ENCODE measurements at regions not wholly inside any gene's neighbourhood (a gene's known extent, or its start where the extent isn't known, plus 50 kb on each side); places are given as distances from the start of the nearest gene placed in this dataset.

DNA sequence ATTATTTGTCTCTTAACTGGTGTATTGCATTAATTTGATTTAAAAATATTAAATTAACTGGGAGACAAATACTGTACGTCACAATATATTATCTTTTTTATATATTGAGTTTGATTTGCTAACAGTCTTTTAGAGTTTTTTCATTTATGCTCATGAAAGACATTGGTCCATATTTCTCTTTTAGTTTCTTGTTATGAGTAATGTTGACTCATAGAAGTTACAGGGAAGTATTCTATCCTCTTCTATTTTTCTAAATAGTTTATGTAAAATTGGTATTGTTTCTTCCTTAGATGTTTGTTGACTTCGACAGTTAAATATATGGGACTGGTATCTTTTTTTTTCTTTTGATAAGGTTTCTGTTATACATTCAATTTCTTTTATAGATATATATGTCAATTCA is 1115.6 kb upstream of the CITED2 start:
- ChIA-PET POLR2A (no interaction called here), CTCF (no interaction called here)
- H3K36me3 ChIP-seq (ENCODE audit: control insufficient read depth, insufficient read depth, low read length) = no peaks in the 10 kb centered on the region
- Mint-ChIP-seq H3K36me3 (ENCODE audit: insufficient read depth, unreplicated experiment) (no peaks in the 10 kb centered on the region), H3K4me3 (ENCODE audit: unreplicated experiment) (no peak overlapping the region), H3K4me1 (ENCODE audit: low read depth, unreplicated experiment) (no peaks in the 10 kb centered on the region), H3K27ac (ENCODE audit: unreplicated experiment) (no peak overlapping the region), H3K9me3 (ENCODE audit: unreplicated experiment) (no peaks in the 10 kb centered on the region), H3K27me3 (ENCODE audit: insufficient read depth, unreplicated experiment) (no peaks in the 10 kb centered on the region)
- no peak for DNase-seq
- TF ChIP-seq CTCF (IDR thresholded peaks at IDR 0.05; ENCODE audit: insufficient read depth in 1 of 2, low read depth in 1 of 2, low read length in 1 of 2, severe bottlenecking in 1 of 2, unreplicated experiment in 1 of 2) = no peak
- H3K4me3 ChIP-seq (ENCODE audit: low read depth, low read length) = no peak overlapping the region
- H3K9me3 ChIP-seq = no peaks in the 10 kb centered on the region
- BruUV-seq (replicated peaks) = no TSS peak
- H3K27me3 ChIP-seq (replicated peaks; ENCODE audit: control insufficient read depth, insufficient read depth, low read length) = no peaks in the 10 kb centered on the region
- intact Hi-C loops (cut with micrococcal nuclease; ENCODE audit: unreplicated experiment) = no loop called here
- H3K4me1 ChIP-seq = no peaks in the 10 kb centered on the region

- no peak overlapping the region for H3K4me3 Mint-ChIP-seq (ENCODE audit: unreplicated experiment)
- Histone ChIP-seq H3K4me3 (ENCODE audit: low read depth, low read length) (no peak overlapping the region), H3K36me3 (ENCODE audit: control insufficient read depth, insufficient read depth, low read length) (no peaks in the 10 kb centered on the region), H3K4me1 (no peaks in the 10 kb centered on the region), H3K27me3 (replicated peaks; ENCODE audit: control insufficient read depth, insufficient read depth, low read length) (no peaks in the 10 kb centered on the region), H3K9me3 (no peaks in the 10 kb centered on the region)
- no peaks in the 10 kb centered on the region for H3K27me3 Mint-ChIP-seq (ENCODE audit: insufficient read depth, unreplicated experiment)
- H3K9me3 Mint-ChIP-seq (ENCODE audit: unreplicated experiment) = no peaks in the 10 kb centered on the region
- no peaks in the 10 kb centered on the region for H3K36me3 Mint-ChIP-seq (ENCODE audit: insufficient read depth, unreplicated experiment)
- no peak for DNase-seq
- no peak overlapping the region for H3K27ac Mint-ChIP-seq (ENCODE audit: unreplicated experiment)
- ChIA-PET CTCF (no interaction called here), POLR2A (no interaction called here)
- BruUV-seq (replicated peaks) = no TSS peak
- TF ChIP-seq CTCF (IDR thresholded peaks at IDR 0.05; ENCODE audit: insufficient read depth in 1 of 2, low read depth in 1 of 2, low read length in 1 of 2, severe bottlenecking in 1 of 2, unreplicated experiment in 1 of 2) = no peak
- no peaks in the 10 kb centered on the region for H3K4me1 Mint-ChIP-seq (ENCODE audit: low read depth, unreplicated experiment)
- intact Hi-C loops (cut with micrococcal nuclease; ENCODE audit: unreplicated experiment) = no loop called here
Observed at GRCh38 chr6:140487586-140487985, 1113.1 kb upstream of the CITED2 start.

DNA sequence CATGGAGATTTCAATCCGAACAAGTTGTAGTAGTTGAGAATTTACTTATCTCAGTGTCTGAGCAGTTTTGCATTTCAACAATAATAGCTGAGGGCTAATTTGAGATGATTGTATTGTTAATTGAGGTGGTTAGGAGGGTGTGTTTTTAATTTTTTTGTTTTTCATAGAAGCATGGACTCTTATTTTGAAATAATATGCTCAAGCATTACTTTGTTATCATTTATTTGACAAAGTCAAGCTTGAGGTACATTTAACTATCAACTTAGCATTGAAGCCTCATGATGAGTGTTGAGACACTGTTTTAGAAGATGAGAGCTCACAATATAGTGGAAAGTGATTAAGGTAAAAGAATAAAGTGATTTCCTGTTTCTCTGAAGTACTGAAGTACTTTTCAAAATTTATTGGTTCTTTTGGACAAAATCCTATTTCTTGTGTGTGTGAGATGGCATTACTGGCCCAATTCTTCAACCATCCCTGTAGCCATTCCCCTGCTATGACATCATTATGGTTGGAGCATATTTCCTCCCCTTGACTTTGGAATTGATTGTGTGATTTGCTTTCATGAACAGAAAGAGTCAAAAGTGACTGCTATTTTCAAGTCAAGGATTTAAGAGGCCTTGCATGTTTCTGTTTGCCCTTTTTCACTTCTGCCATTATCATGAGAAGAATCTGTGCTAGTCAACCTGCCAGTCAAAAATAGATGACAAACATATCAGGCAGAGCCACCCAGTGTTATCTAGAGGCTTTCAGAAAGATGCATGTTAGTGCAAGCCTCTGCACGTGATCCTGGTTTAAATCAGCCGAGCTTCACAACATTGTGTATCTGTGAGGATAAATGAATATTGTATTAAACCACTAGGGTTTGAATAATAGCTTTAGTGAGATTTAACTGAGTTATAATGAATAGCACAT is 1112.3 kb upstream of the CITED2 start:
- CTCF ChIA-PET = no interaction called here
- H3K27ac Mint-ChIP-seq (ENCODE audit: unreplicated experiment) = no peak overlapping the region
- BruUV-seq (replicated peaks) = no TSS peak

More for the DNA sequence above, 1112.3 kb upstream of the CITED2 start:
- intact Hi-C loops (cut with micrococcal nuclease; ENCODE audit: unreplicated experiment) = no loop called here
- DNase-seq = no peak
- Histone ChIP-seq H3K4me3 (ENCODE audit: low read depth, low read length) (no peak overlapping the region), H3K27me3 (replicated peaks; ENCODE audit: control insufficient read depth, insufficient read depth, low read length) (no peaks in the 10 kb centered on the region), H3K9me3 (no peaks in the 10 kb centered on the region), H3K36me3 (ENCODE audit: control insufficient read depth, insufficient read depth, low read length) (no peaks in the 10 kb centered on the region), H3K4me1 (no peaks in the 10 kb centered on the region)
- no peaks in the 10 kb centered on the region for H3K9me3 Mint-ChIP-seq (ENCODE audit: unreplicated experiment)
- no peaks in the 10 kb centered on the region for H3K4me1 Mint-ChIP-seq (ENCODE audit: low read depth, unreplicated experiment)
- H3K4me3 Mint-ChIP-seq (ENCODE audit: unreplicated experiment) = no peak overlapping the region
- no peaks in the 10 kb centered on the region for H3K27me3 Mint-ChIP-seq (ENCODE audit: insufficient read depth, unreplicated experiment)
- POLR2A ChIA-PET = no interaction called here
- no peak for TF ChIP-seq CTCF (IDR thresholded peaks at IDR 0.05; ENCODE audit: insufficient read depth in 1 of 2, low read depth in 1 of 2, low read length in 1 of 2, severe bottlenecking in 1 of 2, unreplicated experiment in 1 of 2)
- no peaks in the 10 kb centered on the region for H3K36me3 Mint-ChIP-seq (ENCODE audit: insufficient read depth, unreplicated experiment)
